ENCODE measurements at regions not wholly inside any gene's neighbourhood (a gene's known extent, or its start where the extent isn't known, plus 50 kb on each side); places are given as distances from the start of the nearest gene placed in this dataset.

DNA sequence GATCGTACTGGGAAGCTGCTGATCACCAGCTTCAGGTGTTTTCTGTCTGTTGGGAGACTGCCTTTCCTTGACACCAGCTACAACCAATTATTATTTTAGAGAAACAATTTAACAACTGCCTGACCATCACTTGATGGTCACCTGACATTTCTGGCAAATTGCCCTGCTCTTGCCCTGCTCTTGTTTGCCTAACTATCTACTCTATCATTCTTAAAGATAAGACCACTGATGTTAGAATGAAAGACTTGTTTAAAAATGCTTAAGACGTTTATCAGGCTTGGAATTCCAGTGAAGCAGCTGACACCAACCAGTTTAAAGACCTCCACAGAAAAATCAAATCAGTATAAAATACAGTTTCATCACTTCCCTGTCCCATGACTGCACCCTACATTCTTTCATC is 423.3 kb upstream of the CAMK1G start:
- TF ChIP-seq POLR2A (IDR thresholded peaks at IDR 0.05) (no peak), POLR2AphosphoS5 (IDR thresholded peaks at IDR 0.05) (no peak)
